ENCODE measurements at regions not wholly inside any gene's neighbourhood (a gene's known extent, or its start where the extent isn't known, plus 50 kb on each side); places are given as distances from the start of the nearest gene placed in this dataset.

- no peak for DNase-seq (ENCODE audit: low read depth, low spot score)
- Histone ChIP-seq H3K9me3 (ENCODE audit: control insufficient read depth, insufficient read depth, low read length) (peaks cover 3% of the 10 kb centered on the region), H3K4me3 (ENCODE audit: low read depth, low read length) (no peak overlapping the region), H3K27me3 (ENCODE audit: control insufficient read depth, insufficient read depth, low read length) (no peaks in the 10 kb centered on the region), H3K27ac (ENCODE audit: low read depth, low read length) (no peak overlapping the region)
- POLR2A ChIA-PET = no interaction called here
- TF ChIP-seq CTCF (IDR thresholded peaks at IDR 0.05; ENCODE audit: low read depth, low read length) = no peak
- CTCF ChIA-PET = no interaction called here
Measured at GRCh38 chr13:61728471-61728870, 312.8 kb upstream of the PCDH20 start.

- CTCF ChIA-PET = no interaction called here
- no peak for TF ChIP-seq CTCF (IDR thresholded peaks at IDR 0.05; ENCODE audit: low read depth, low read length)
- Histone ChIP-seq H3K9me3 (ENCODE audit: control insufficient read depth, insufficient read depth, low read length) (peaks cover 3% of the 10 kb centered on the region), H3K4me3 (ENCODE audit: low read depth, low read length) (no peak overlapping the region), H3K27ac (ENCODE audit: low read depth, low read length) (no peak overlapping the region), H3K27me3 (ENCODE audit: control insufficient read depth, insufficient read depth, low read length) (no peaks in the 10 kb centered on the region)
- POLR2A ChIA-PET = no interaction called here
- DNase-seq (ENCODE audit: low read depth, low spot score) = no peak
Measured at GRCh38 chr13:61727767-61728166, 312.1 kb upstream of the PCDH20 start.

- no peak for DNase-seq (ENCODE audit: low read depth, low spot score)
- no peak for TF ChIP-seq CTCF (IDR thresholded peaks at IDR 0.05; ENCODE audit: low read depth, low read length)
- ChIA-PET CTCF (no interaction called here), POLR2A (no interaction called here)
- H3K9me3 ChIP-seq (ENCODE audit: control insufficient read depth, insufficient read depth, low read length) = peaks cover 3% of the 10 kb centered on the region
- H3K27ac ChIP-seq (ENCODE audit: low read depth, low read length) = no peak overlapping the region
- H3K4me3 ChIP-seq (ENCODE audit: low read depth, low read length) = no peak overlapping the region
- no peaks in the 10 kb centered on the region for H3K27me3 ChIP-seq (ENCODE audit: control insufficient read depth, insufficient read depth, low read length)
Measured at GRCh38 chr13:61725806-61726205, 310.2 kb upstream of the PCDH20 start.

- Histone ChIP-seq H3K27me3 (ENCODE audit: control insufficient read depth, insufficient read depth, low read length) (no peaks in the 10 kb centered on the region), H3K4me3 (ENCODE audit: low read depth, low read length) (no peak overlapping the region), H3K27ac (ENCODE audit: low read depth, low read length) (no peak overlapping the region), H3K9me3 (ENCODE audit: control insufficient read depth, insufficient read depth, low read length) (peaks cover 3% of the 10 kb centered on the region; the same call in 1 of the 2 replicates)
- ChIA-PET POLR2A (no interaction called here), CTCF (no interaction called here)
- TF ChIP-seq CTCF (IDR thresholded peaks at IDR 0.05; ENCODE audit: low read depth, low read length) = no peak
- no peak for DNase-seq (ENCODE audit: low read depth, low spot score)
Measured at GRCh38 chr13:61722119-61722518, 306.5 kb upstream of the PCDH20 start.

- CTCF ChIA-PET = no interaction called here
- Histone ChIP-seq H3K27ac (ENCODE audit: low read depth, low read length) (no peak overlapping the region), H3K4me3 (ENCODE audit: low read depth, low read length) (no peak overlapping the region), H3K9me3 (ENCODE audit: control insufficient read depth, insufficient read depth, low read length) (no peaks in the 10 kb centered on the region; the same call in 1 of the 2 replicates), H3K27me3 (ENCODE audit: control insufficient read depth, insufficient read depth, low read length) (no peaks in the 10 kb centered on the region)
- POLR2A ChIA-PET = no interaction called here
- TF ChIP-seq CTCF (IDR thresholded peaks at IDR 0.05; ENCODE audit: low read depth, low read length) = no peak
- no peak for DNase-seq (ENCODE audit: low read depth, low spot score)
Measured at GRCh38 chr13:61712621-61713020, 297.0 kb upstream of the PCDH20 start.

Measured in AG04450 (cell line).